Esophagus squamous epithelium (tissue), 4 donors: ENCODE measurements at regions not wholly inside any gene's neighbourhood (a gene's known extent, or its start where the extent isn't known, plus 50 kb on each side); places are given as distances from the start of the nearest gene placed in this dataset.

Experiments
- POLR2A ChIP-seq, 4 donors: fragments of 450-650 bp; IDR thresholded peaks; one replicate each; pipeline ENCODE4 v1.6.1; 2017; ENCODE audit warnings: antibody characterized with exemption in 4 of 4, mild to moderate bottlenecking in 4 of 4, moderate library complexity in 3 of 4
- TF ChIP-seq, protein P1 (sequence below), 6 experiments: fragments of 450-650 bp in 4 of 6; fragments of 200-600 bp in 2 of 6; sonication (generic) in 2 of 6; IDR thresholded peaks; one replicate each; pipeline ENCODE4 v1.5.1; 2016 to 2019; ENCODE audit warnings: antibody characterized with exemption in 6 of 6, mild to moderate bottlenecking in 4 of 6, moderate library complexity in 4 of 6

DNA sequence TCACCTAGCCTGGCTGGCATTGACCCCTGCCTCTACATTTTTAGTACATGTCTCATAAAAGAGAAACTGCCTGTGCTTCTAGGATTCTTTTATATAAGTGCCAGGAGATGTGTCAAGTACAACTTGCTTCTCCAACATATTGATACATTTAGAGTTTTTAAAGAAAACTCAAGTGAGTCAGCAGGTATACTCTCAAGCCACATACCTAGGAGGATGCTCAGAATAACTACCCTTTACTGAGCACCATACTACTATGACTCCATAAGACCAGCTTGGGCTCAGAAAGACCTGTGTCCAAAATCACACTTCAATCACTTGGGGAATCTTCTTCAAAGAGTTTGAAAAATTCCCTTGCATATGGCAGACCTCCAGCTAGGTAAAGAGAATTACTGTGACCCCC lies 389.8 kb upstream of the SLC24A2 start:
- TF ChIP-seq, protein P1, sequence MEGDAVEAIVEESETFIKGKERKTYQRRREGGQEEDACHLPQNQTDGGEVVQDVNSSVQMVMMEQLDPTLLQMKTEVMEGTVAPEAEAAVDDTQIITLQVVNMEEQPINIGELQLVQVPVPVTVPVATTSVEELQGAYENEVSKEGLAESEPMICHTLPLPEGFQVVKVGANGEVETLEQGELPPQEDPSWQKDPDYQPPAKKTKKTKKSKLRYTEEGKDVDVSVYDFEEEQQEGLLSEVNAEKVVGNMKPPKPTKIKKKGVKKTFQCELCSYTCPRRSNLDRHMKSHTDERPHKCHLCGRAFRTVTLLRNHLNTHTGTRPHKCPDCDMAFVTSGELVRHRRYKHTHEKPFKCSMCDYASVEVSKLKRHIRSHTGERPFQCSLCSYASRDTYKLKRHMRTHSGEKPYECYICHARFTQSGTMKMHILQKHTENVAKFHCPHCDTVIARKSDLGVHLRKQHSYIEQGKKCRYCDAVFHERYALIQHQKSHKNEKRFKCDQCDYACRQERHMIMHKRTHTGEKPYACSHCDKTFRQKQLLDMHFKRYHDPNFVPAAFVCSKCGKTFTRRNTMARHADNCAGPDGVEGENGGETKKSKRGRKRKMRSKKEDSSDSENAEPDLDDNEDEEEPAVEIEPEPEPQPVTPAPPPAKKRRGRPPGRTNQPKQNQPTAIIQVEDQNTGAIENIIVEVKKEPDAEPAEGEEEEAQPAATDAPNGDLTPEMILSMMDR (IDR thresholded peaks at IDR 0.05), result no peak
- TF ChIP-seq POLR2A (IDR thresholded peaks at IDR 0.05), result no peak
